ENCODE measurements at regions not wholly inside any gene's neighbourhood (a gene's known extent, or its start where the extent isn't known, plus 50 kb on each side); places are given as distances from the start of the nearest gene placed in this dataset.

GRCh38 chr2:12176623-12177454 is 430.4 kb downstream of the LPIN1 start:
- Histone ChIP-seq H3K27ac (peak overlapping the region in 1 of 4 donors; percentile 2), H3K9me3 (no peaks in the 10 kb centered on the region), H3K4me1 (peaks cover 0 to 24% (median 1%) of the 10 kb centered on the region in 4 donors), H3K4me3 (no peak overlapping the region), H3K36me3 (no peaks in the 10 kb centered on the region), H3K27me3 (no peaks in the 10 kb centered on the region)
- WGBS, 2 donors, result 23 to 26% methylated on average over 9 of the region's 9 CpGs
- DNase-seq (ENCODE audit: low spot score in 2 of 2), result peak in 1 of 2 donors; percentile 49
- TF ChIP-seq CTCF (IDR thresholded peaks at IDR 0.05) (no peak), POLR2A (IDR thresholded peaks at IDR 0.05) (no peak), EP300 (IDR thresholded peaks at IDR 0.05) (no peak)

GRCh38 chr2:12177455-12178288 is 431.2 kb downstream of the LPIN1 start:
- Histone ChIP-seq H3K4me1 (peaks cover 0 to 24% (median 1%) of the 10 kb centered on the region in 4 donors), H3K4me3 (no peak overlapping the region), H3K36me3 (no peaks in the 10 kb centered on the region), H3K9me3 (no peaks in the 10 kb centered on the region), H3K27me3 (no peaks in the 10 kb centered on the region), H3K27ac (peak overlapping the region in 1 of 4 donors; percentile 2)
- TF ChIP-seq CTCF (IDR thresholded peaks at IDR 0.05) (no peak), POLR2A (IDR thresholded peaks at IDR 0.05) (no peak), EP300 (IDR thresholded peaks at IDR 0.05) (peak in 1 of 2 donors; percentile 34)
- peak in 1 of 2 donors; percentile 29 for DNase-seq (ENCODE audit: low spot score in 2 of 2)
- WGBS, 2 donors, result 33 to 38% methylated on average over 4 of the region's 4 CpGs

- DNase-seq (ENCODE audit: low spot score in 2 of 2), result no peak
- no peaks in the 10 kb centered on the region for H3K36me3 ChIP-seq
- H3K4me1 ChIP-seq, result peaks cover 0 to 24% (median 1%) of the 10 kb centered on the region in 4 donors
- no peaks in the 10 kb centered on the region for H3K9me3 ChIP-seq
- TF ChIP-seq EP300 (IDR thresholded peaks at IDR 0.05), result no peak
- TF ChIP-seq POLR2A (IDR thresholded peaks at IDR 0.05), result no peak
- TF ChIP-seq CTCF (IDR thresholded peaks at IDR 0.05), result no peak
- H3K4me3 ChIP-seq, result no peak overlapping the region
- 83 to 86% methylated on average over 6 of the region's 6 CpGs for WGBS, 2 donors
- no peaks in the 10 kb centered on the region for H3K27me3 ChIP-seq
- no peak overlapping the region for H3K27ac ChIP-seq
These were observed 432.1 kb downstream of the LPIN1 start for GRCh38 chr2:12178289-12179080.

GRCh38 chr2:12180031-12180430 is 433.6 kb downstream of the LPIN1 start:
- Histone ChIP-seq H3K36me3 (no peaks in the 10 kb centered on the region), H3K27me3 (no peaks in the 10 kb centered on the region), H3K9me3 (no peaks in the 10 kb centered on the region), H3K4me3 (no peak overlapping the region), H3K27ac (no peak overlapping the region), H3K4me1 (peaks cover 0 to 24% (median 1%) of the 10 kb centered on the region in 4 donors)
- 62 to 71% methylated on average over 2 of the region's 2 CpGs for WGBS, 2 donors
- DNase-seq (ENCODE audit: low spot score in 2 of 2), result no peak
- TF ChIP-seq EP300 (IDR thresholded peaks at IDR 0.05) (peak in 1 of 2 donors; percentile 21), CTCF (IDR thresholded peaks at IDR 0.05) (no peak)

All from tibial nerve (tissue), 4 donors.